ENCODE measurements at regions not wholly inside any gene's neighbourhood (a gene's known extent, or its start where the extent isn't known, plus 50 kb on each side); places are given as distances from the start of the nearest gene placed in this dataset.

DNA sequence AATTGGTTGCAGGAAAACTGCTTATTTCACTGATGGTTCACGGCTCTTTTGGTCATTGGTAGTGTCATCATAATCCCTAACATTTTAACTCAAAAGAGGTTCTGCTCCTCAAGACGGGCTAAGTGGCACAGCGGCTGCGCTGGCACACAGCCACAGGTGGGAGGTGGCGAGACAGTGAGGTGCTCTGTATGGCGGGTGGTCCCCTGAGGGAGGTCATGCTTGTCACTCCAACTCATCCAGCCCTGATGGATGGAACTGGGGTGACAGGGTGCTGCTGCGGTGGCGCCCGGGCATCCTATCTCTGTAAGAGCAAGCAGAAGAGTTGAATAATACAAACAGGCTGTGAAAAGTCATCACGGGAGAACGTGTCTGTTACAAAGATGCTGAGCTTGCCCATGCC is 370.2 kb downstream of the SFMBT2 start (continued):
- no peak for TF ChIP-seq TSHZ1 (tag by site-specific recombination; IDR thresholded peaks at IDR 0.05; ENCODE audit: borderline replicate concordance)
- TF ChIP-seq ZNF529 (tag by site-specific recombination; IDR thresholded peaks at IDR 0.05; ENCODE audit: insufficient replicate concordance) = no peak
- no peak for TF ChIP-seq ZNF544 (tag by site-specific recombination; IDR thresholded peaks at IDR 0.05)
- TF ChIP-seq ZSCAN16 (tag by site-specific recombination; IDR thresholded peaks at IDR 0.05) = no peak
- no peak for TF ChIP-seq ZNF23 (tag by site-specific recombination; IDR thresholded peaks at IDR 0.05; ENCODE audit: borderline replicate concordance)

- TF ChIP-seq ZNF155 (tag by site-specific recombination; IDR thresholded peaks at IDR 0.05) = no peak
- TF ChIP-seq ZNF292 (tag by site-specific recombination; IDR thresholded peaks at IDR 0.05; ENCODE audit: borderline replicate concordance, low read depth) = no peak
- TF ChIP-seq BCL11B (tag by site-specific recombination; IDR thresholded peaks at IDR 0.05; ENCODE audit: low read depth) = no peak
- no peak for TF ChIP-seq ZNF449 (tag by site-specific recombination; IDR thresholded peaks at IDR 0.05)
- no peak for TF ChIP-seq ZNF362 (tag by site-specific recombination; IDR thresholded peaks at IDR 0.05)
- CTCF ChIA-PET = no interaction called here
Measured at GRCh38 chr10:7039859-7040258, 371.0 kb downstream of the SFMBT2 start.

GRCh38 chr10:7038416-7038815 is 372.4 kb downstream of the SFMBT2 start:
- Histone ChIP-seq H3K9me3 (ENCODE audit: control insufficient read depth, insufficient read depth, low read depth, low read length) (no peaks in the 10 kb centered on the region), H3K27ac (ENCODE audit: extremely low read depth, low read depth, low read length) (no peak overlapping the region), H3K36me3 (ENCODE audit: control insufficient read depth in 2 of 2, insufficient read depth in 1 of 2, low read length in 2 of 2) (no peaks in the 10 kb centered on the region), H3K4me1 (ENCODE audit: control insufficient read depth, insufficient read depth, low read length) (no peaks in the 10 kb centered on the region), H3K4me3 (ENCODE audit: low read depth, low read length) (no peak overlapping the region)
- CTCF ChIA-PET = interaction anchor here (0.7 to 1.2 kb wide), 2 partner anchors 10 to 14 kb away, joined by 3 read pairs; no protein-coding TSS in a partner anchor
- POLR2A ChIA-PET = no interaction called here
- TF ChIP-seq KLF16 (tag by site-specific recombination; IDR thresholded peaks at IDR 0.05) (no peak), ZNF830 (tag by site-specific recombination; IDR thresholded peaks at IDR 0.05; ENCODE audit: low read depth) (no peak), ZNF791 (tag by site-specific recombination; IDR thresholded peaks at IDR 0.05) (no peak), SP3 (tag by site-specific recombination; IDR thresholded peaks at IDR 0.05) (no peak), ZNF530 (tag by site-specific recombination; IDR thresholded peaks at IDR 0.05; ENCODE audit: low read depth) (no peak), ZNF140 (tag by site-specific recombination; IDR thresholded peaks at IDR 0.05) (no peak), KLF1 (tag by site-specific recombination; IDR thresholded peaks at IDR 0.05) (no peak), ZNF571 (tag by site-specific recombination; IDR thresholded peaks at IDR 0.05) (no peak), ZFP41 (tag by site-specific recombination; IDR thresholded peaks at IDR 0.05; ENCODE audit: borderline replicate concordance) (no peak), ZNF837 (tag by site-specific recombination; IDR thresholded peaks at IDR 0.05) (no peak), ZEB2 (tag by site-specific recombination; IDR thresholded peaks at IDR 0.05) (no peak), ZNF211 (tag by site-specific recombination; IDR thresholded peaks at IDR 0.05; ENCODE audit: low read depth) (no peak), ZNF843 (tag by site-specific recombination; IDR thresholded peaks at IDR 0.05) (no peak), ZNF174 (tag by site-specific recombination; IDR thresholded peaks at IDR 0.05) (no peak), ZNF645 (tag by site-specific recombination; IDR thresholded peaks at IDR 0.05) (no peak), ZSCAN5A (tag by site-specific recombination; IDR thresholded peaks at IDR 0.05) (no peak), ZNF223 (tag by site-specific recombination; IDR thresholded peaks at IDR 0.05) (no peak)

More at GRCh38 chr10:7039859-7040258, 371.0 kb downstream of the SFMBT2 start:
- Histone ChIP-seq H3K4me1 (ENCODE audit: control insufficient read depth, insufficient read depth, low read length) (no peaks in the 10 kb centered on the region), H3K36me3 (ENCODE audit: control insufficient read depth in 2 of 2, insufficient read depth in 1 of 2, low read length in 2 of 2) (no peaks in the 10 kb centered on the region), H3K27ac (ENCODE audit: extremely low read depth, low read depth, low read length) (no peak overlapping the region), H3K4me3 (ENCODE audit: low read depth, low read length) (no peak overlapping the region), H3K9me3 (ENCODE audit: control insufficient read depth, insufficient read depth, low read depth, low read length) (no peaks in the 10 kb centered on the region)
- POLR2A ChIA-PET = no interaction called here

Data from HEK293 (cell line).